Rectal smooth muscle tissue (tissue), 1 donor: ENCODE measurements at regions not wholly inside any gene's neighbourhood (a gene's known extent, or its start where the extent isn't known, plus 50 kb on each side); places are given as distances from the start of the nearest gene placed in this dataset.

Source experiments
- H3K27ac ChIP-seq: one replicate; pipeline ENCODE4 v1.7.0; 2013; ENCODE audit warnings: low read depth, low read length, inconsistent platforms
- H3K27me3 ChIP-seq: one replicate; pipeline ENCODE4 v1.7.0; 2013; ENCODE audit warnings: low read length; ENCODE audit not compliant: control insufficient read depth, insufficient read depth
- H3K36me3 ChIP-seq: one replicate; pipeline ENCODE4 v1.7.0; 2013; ENCODE audit warnings: low read length; ENCODE audit not compliant: control insufficient read depth, insufficient read depth
- H3K4me1 ChIP-seq: one replicate; pipeline ENCODE4 v1.7.0; 2013; ENCODE audit warnings: low read length; ENCODE audit not compliant: control insufficient read depth, insufficient read depth
- H3K4me3 ChIP-seq: one replicate; pipeline ENCODE4 v1.7.0; 2013; ENCODE audit warnings: low read length
- H3K9ac ChIP-seq: one replicate; pipeline ENCODE4 v1.7.0; 2013; ENCODE audit warnings: low read length

GRCh38 chr3:147231111-147231510, 175.2 kb downstream of the ZIC4 start:
- Histone ChIP-seq H3K27me3 (no peaks in the 10 kb centered on the region), H3K9ac (no peak overlapping the region), H3K4me3 (no peak overlapping the region), H3K36me3 (no peaks in the 10 kb centered on the region), H3K4me1 (no peaks in the 10 kb centered on the region), H3K27ac (no peak overlapping the region)

- no peaks in the 10 kb centered on the region for H3K36me3 ChIP-seq
- H3K27me3 ChIP-seq = no peaks in the 10 kb centered on the region
- no peak overlapping the region for H3K4me3 ChIP-seq
- H3K27ac ChIP-seq = no peak overlapping the region
- no peak overlapping the region for H3K9ac ChIP-seq
- no peaks in the 10 kb centered on the region for H3K4me1 ChIP-seq
These were observed 184.1 kb downstream of the ZIC4 start for GRCh38 chr3:147222291-147222690.

- H3K9ac ChIP-seq = no peak overlapping the region
- H3K4me3 ChIP-seq = no peak overlapping the region
- H3K36me3 ChIP-seq = no peaks in the 10 kb centered on the region
- no peaks in the 10 kb centered on the region for H3K4me1 ChIP-seq
- no peak overlapping the region for H3K27ac ChIP-seq
- H3K27me3 ChIP-seq = no peaks in the 10 kb centered on the region
These were observed 187.4 kb downstream of the ZIC4 start for GRCh38 chr3:147218965-147219364.

GRCh38 chr3:147216143-147216673, 190.1 kb downstream of the ZIC4 start:
- H3K27me3 ChIP-seq = no peaks in the 10 kb centered on the region
- no peaks in the 10 kb centered on the region for H3K4me1 ChIP-seq
- no peak overlapping the region for H3K27ac ChIP-seq
- no peak overlapping the region for H3K4me3 ChIP-seq
- H3K9ac ChIP-seq = no peak overlapping the region
- no peaks in the 10 kb centered on the region for H3K36me3 ChIP-seq

DNA sequence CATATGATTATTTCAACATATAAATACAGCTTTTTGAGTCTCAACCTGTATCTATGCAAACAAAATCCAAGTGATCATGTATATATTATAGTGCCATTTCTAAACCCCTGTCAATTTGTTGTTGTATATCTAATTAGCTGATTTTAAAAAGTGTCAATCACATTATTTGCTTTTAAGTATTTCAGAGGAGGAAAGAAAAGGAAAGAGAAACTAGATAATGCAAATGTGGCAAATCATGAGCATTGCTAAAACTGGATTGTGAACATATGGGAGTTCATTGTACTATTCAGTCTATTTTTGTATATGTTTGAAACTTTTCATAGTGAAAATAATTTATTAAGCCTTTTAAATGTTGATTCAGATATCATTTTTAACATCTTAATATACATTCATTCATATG, 190.7 kb downstream of the ZIC4 start:
- no peak overlapping the region for H3K9ac ChIP-seq
- no peaks in the 10 kb centered on the region for H3K36me3 ChIP-seq
- no peaks in the 10 kb centered on the region for H3K27me3 ChIP-seq
- H3K4me3 ChIP-seq = no peak overlapping the region
- H3K4me1 ChIP-seq = no peaks in the 10 kb centered on the region
- no peak overlapping the region for H3K27ac ChIP-seq

DNA sequence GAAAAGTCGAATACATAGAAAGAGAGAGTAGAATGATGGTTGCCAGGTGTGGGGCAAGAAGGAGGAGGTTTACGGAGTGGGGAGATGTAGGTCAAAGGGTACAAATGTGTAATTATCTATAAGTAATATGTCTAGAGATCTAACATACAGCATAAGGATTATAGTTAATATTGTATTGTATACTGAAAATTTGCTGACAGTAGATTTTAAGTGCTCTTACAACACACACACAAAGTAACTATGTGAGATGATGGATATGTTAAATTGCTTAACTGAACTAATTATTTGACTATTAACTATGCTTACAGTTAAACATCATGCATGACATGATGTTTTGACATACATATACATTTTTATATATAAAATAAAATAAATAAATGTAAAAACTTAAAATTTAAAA, 192.7 kb downstream of the ZIC4 start:
- no peak overlapping the region for H3K9ac ChIP-seq
- no peaks in the 10 kb centered on the region for H3K4me1 ChIP-seq
- no peak overlapping the region for H3K4me3 ChIP-seq
- H3K27ac ChIP-seq = no peak overlapping the region
- H3K27me3 ChIP-seq = no peaks in the 10 kb centered on the region
- H3K36me3 ChIP-seq = no peaks in the 10 kb centered on the region

- H3K27ac ChIP-seq = no peak overlapping the region
- no peaks in the 10 kb centered on the region for H3K27me3 ChIP-seq
- H3K36me3 ChIP-seq = no peaks in the 10 kb centered on the region
- H3K9ac ChIP-seq = no peak overlapping the region
- no peaks in the 10 kb centered on the region for H3K4me1 ChIP-seq
- no peak overlapping the region for H3K4me3 ChIP-seq
These were observed 195.7 kb downstream of the ZIC4 start for GRCh38 chr3:147210676-147211075.

DNA sequence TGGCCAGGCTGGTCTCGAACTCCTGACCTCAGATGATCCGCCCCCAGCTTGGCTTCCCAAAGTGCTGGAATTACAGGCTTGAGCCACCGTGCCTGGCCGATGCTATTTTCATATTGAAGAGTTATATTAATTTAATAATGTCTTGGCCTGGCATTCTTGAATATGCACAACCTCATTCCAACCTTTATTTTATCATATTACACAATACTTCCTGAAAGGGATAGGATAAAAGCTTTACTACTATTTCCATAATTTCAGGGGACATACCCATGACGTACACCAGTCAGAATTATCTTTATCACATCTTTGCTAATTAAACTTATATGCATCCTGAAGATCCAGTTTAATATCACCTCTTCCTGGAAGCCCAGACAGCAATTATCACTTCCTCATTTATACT, 205.3 kb downstream of the ZIC4 start:
- Histone ChIP-seq H3K36me3 (no peaks in the 10 kb centered on the region), H3K4me1 (no peaks in the 10 kb centered on the region), H3K4me3 (no peak overlapping the region), H3K9ac (no peak overlapping the region), H3K27ac (no peak overlapping the region), H3K27me3 (no peaks in the 10 kb centered on the region)

GRCh38 chr3:147200545-147200944, 205.8 kb downstream of the ZIC4 start:
- no peak overlapping the region for H3K4me3 ChIP-seq
- H3K4me1 ChIP-seq = no peaks in the 10 kb centered on the region
- H3K9ac ChIP-seq = no peak overlapping the region
- no peak overlapping the region for H3K27ac ChIP-seq
- no peaks in the 10 kb centered on the region for H3K36me3 ChIP-seq
- no peaks in the 10 kb centered on the region for H3K27me3 ChIP-seq

DNA sequence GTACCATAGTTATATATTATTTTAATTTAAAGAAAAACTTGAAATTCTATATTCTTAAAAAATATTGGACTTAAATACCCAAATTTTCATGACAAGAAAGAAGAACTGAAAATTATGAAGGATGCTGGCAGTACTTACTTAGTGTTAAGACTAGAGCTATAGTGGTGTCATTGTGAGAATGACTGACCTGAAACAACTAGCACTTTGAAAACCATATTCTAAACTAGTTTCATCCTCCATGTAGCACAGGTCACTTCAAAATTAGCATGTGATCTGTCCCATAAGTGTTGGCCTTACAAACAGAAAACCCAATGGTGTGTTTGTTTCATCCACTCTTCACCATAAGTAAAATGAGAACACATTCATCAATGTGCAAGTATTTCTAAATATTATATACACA, 208.6 kb downstream of the ZIC4 start:
- no peaks in the 10 kb centered on the region for H3K36me3 ChIP-seq
- H3K27ac ChIP-seq = no peak overlapping the region
- H3K4me1 ChIP-seq = no peaks in the 10 kb centered on the region
- H3K9ac ChIP-seq = no peak overlapping the region
- H3K27me3 ChIP-seq = no peaks in the 10 kb centered on the region
- H3K4me3 ChIP-seq = no peak overlapping the region

DNA sequence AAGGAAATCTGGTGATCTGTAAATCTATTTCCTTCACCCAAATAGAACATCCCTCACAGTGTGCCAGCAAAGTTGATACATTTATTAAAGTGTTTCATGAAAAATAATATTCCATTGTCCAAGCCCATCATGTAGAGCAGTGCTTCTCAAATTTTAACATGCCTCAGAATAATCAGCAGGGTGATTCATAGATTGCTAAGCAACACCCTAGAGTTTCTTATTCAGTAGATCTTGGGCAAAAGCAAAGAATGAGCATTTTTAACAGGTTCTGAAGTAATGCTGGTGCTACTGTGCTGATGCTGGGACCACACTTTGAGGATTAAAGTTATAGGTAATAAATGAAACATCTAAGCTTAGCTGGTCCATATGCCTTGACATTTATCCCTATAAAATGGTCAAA, 210.5 kb downstream of the ZIC4 start:
- H3K4me3 ChIP-seq = no peak overlapping the region
- no peak overlapping the region for H3K27ac ChIP-seq
- H3K27me3 ChIP-seq = no peaks in the 10 kb centered on the region
- no peaks in the 10 kb centered on the region for H3K36me3 ChIP-seq
- H3K4me1 ChIP-seq = no peaks in the 10 kb centered on the region
- no peak overlapping the region for H3K9ac ChIP-seq

DNA sequence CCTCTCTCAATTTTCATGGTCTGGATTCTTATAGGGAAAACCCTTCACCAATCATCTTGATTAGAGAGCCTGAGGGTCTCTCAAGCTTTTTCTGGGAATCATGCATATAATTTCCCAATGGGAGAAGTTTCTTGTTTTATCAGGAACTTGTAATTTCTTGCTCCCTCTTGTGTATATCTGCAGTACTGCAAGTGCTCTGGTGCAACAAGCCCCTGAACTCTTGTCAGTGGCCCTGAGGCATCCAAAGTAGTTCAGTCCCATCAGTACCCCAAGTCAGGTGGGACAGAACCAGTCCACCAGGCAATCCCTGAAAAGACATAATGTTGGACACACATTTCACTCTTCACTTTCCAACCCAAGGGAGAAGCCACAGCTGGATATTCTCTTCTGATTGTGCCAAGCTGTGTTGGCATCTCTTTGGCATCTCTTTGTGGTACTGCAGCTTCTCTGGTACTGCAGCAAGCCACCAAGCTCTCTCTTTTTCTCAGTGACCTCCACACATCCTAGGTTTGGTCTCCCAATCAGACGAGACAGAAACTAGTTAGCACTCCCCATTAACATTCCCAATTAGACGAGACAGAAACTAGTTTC, 214.5 kb downstream of the ZIC4 start:
- Histone ChIP-seq H3K4me1 (no peaks in the 10 kb centered on the region), H3K36me3 (no peaks in the 10 kb centered on the region), H3K27ac (no peak overlapping the region), H3K9ac (no peak overlapping the region), H3K27me3 (no peaks in the 10 kb centered on the region), H3K4me3 (no peak overlapping the region)

- no peak overlapping the region for H3K27ac ChIP-seq
- H3K27me3 ChIP-seq = no peaks in the 10 kb centered on the region
- no peaks in the 10 kb centered on the region for H3K4me1 ChIP-seq
- H3K9ac ChIP-seq = no peak overlapping the region
- no peak overlapping the region for H3K4me3 ChIP-seq
- H3K36me3 ChIP-seq = no peaks in the 10 kb centered on the region
These were observed 217.3 kb downstream of the ZIC4 start for GRCh38 chr3:147189016-147189415.
